OCI-LY3 (cell line): ENCODE measurements at regions not wholly inside any gene's neighbourhood (a gene's known extent, or its start where the extent isn't known, plus 50 kb on each side); places are given as distances from the start of the nearest gene placed in this dataset.

Experiments
- EZH2phosphoT487 ChIP-seq: fragments of 200-600 bp; shearing (Covaris generic); IDR thresholded peaks from 2 replicates; pipeline ENCODE4 v1.6.1; 2018; ENCODE audit warnings: antibody characterized with exemption, mixed run types, low read depth
- TF ChIP-seq, protein P1 (sequence below): fragments of 200-600, 300-600 bp; sonication (generic); IDR thresholded peaks from 2 replicates; pipeline ENCODE4 v1.5.1; 2014; ENCODE audit warnings: antibody characterized with exemption, low read length, low read depth

GRCh38 chr6:134828641-134829040 lies 121.3 kb downstream of the ALDH8A1 start:
- TF ChIP-seq, protein P1, sequence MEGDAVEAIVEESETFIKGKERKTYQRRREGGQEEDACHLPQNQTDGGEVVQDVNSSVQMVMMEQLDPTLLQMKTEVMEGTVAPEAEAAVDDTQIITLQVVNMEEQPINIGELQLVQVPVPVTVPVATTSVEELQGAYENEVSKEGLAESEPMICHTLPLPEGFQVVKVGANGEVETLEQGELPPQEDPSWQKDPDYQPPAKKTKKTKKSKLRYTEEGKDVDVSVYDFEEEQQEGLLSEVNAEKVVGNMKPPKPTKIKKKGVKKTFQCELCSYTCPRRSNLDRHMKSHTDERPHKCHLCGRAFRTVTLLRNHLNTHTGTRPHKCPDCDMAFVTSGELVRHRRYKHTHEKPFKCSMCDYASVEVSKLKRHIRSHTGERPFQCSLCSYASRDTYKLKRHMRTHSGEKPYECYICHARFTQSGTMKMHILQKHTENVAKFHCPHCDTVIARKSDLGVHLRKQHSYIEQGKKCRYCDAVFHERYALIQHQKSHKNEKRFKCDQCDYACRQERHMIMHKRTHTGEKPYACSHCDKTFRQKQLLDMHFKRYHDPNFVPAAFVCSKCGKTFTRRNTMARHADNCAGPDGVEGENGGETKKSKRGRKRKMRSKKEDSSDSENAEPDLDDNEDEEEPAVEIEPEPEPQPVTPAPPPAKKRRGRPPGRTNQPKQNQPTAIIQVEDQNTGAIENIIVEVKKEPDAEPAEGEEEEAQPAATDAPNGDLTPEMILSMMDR = no peak
- no peak for TF ChIP-seq EZH2phosphoT487
